Mesenchymal stem cell (in vitro differentiated cells and primary cell): ENCODE measurements at regions not wholly inside any gene's neighbourhood (a gene's known extent, or its start where the extent isn't known, plus 50 kb on each side); places are given as distances from the start of the nearest gene placed in this dataset.
"Not testable (repeated sequence)": the region's sequence is repeated elsewhere in the genome, so short reads cannot be mapped to it uniquely, and the experiment has no call there.

Experiments used
- DNase-seq: peaks from one replicate; pipeline ENCODE4 v3.0.0-alpha.2; 2013
- H2AFZ ChIP-seq: one replicate; pipeline ENCODE4 v1.6.1; 2013; ENCODE audit warnings: low read depth, mild to moderate bottlenecking, control low read depth, inconsistent platforms, low read length, moderate library complexity
- H2AK5ac ChIP-seq: 2 replicates; pipeline ENCODE4 v1.6.1; 2013; ENCODE audit warnings: low read length, moderate library complexity, mild to moderate bottlenecking, inconsistent platforms; ENCODE audit not compliant: severe bottlenecking
- H2BK120ac ChIP-seq: one replicate; pipeline ENCODE4 v1.6.1; 2013; ENCODE audit warnings: low read depth, mild to moderate bottlenecking, inconsistent platforms, low read length, moderate library complexity
- H2BK12ac ChIP-seq, 2 experiments: one replicate each; pipeline ENCODE4 v1.6.1; 2013; ENCODE audit warnings: inconsistent platforms in 2 of 2, low read length in 2 of 2, mild to moderate bottlenecking in 2 of 2, moderate library complexity in 2 of 2, control low read depth in 1 of 2
- H2BK15ac ChIP-seq: one replicate; pipeline ENCODE4 v1.6.1; 2013; ENCODE audit warnings: mild to moderate bottlenecking, low read depth, inconsistent platforms; ENCODE audit not compliant: poor library complexity, severe bottlenecking
- H2BK5ac ChIP-seq: 2 replicates; pipeline ENCODE4 v1.6.1; 2013; ENCODE audit warnings: low read depth, mild to moderate bottlenecking, low read length, control low read depth, inconsistent platforms; ENCODE audit not compliant: poor library complexity, severe bottlenecking
- H3K14ac ChIP-seq, 2 experiments: one replicate each; pipeline ENCODE4 v1.6.1; 2013; ENCODE audit warnings: inconsistent platforms in 2 of 2, low read length in 2 of 2, control low read depth in 1 of 2, mild to moderate bottlenecking in 1 of 2, moderate library complexity in 1 of 2
- H3K18ac ChIP-seq, 2 experiments: one replicate each; pipeline ENCODE4 v1.6.1; 2013; ENCODE audit warnings: inconsistent platforms in 2 of 2, low read length in 2 of 2, control low read depth in 1 of 2, low read depth in 1 of 2, mild to moderate bottlenecking in 1 of 2
- H3K23ac ChIP-seq, 2 experiments: one replicate each; pipeline ENCODE4 v1.6.1; 2013; ENCODE audit warnings: inconsistent platforms in 2 of 2, low read length in 2 of 2, mild to moderate bottlenecking in 2 of 2, moderate library complexity in 2 of 2, control low read depth in 1 of 2
- H3K27ac ChIP-seq: 2 replicates; pipeline ENCODE4 v1.5.1; 2013; ENCODE audit warnings: mild to moderate bottlenecking, moderate library complexity, low read length, control low read depth, inconsistent platforms; ENCODE audit not compliant: poor library complexity, severe bottlenecking
- H3K27me3 ChIP-seq, 2 experiments: 2 replicates each; pipeline versions ENCODE4 v1.6.1 to v1.7.0; 2013; ENCODE audit warnings: low read length in 2 of 2, mild to moderate bottlenecking in 2 of 2, moderate library complexity in 2 of 2, control low read depth in 1 of 2, inconsistent platforms in 1 of 2; ENCODE audit not compliant: control insufficient read depth in 1 of 2, insufficient read depth in 1 of 2
- H3K36me3 ChIP-seq, 2 experiments: 2 replicates each; pipeline versions ENCODE4 v1.6.1 to v1.7.0; 2013; ENCODE audit warnings: low read length in 2 of 2, control low read depth in 1 of 2, inconsistent platforms in 1 of 2, low read depth in 1 of 2, mild to moderate bottlenecking in 1 of 2; ENCODE audit not compliant: insufficient read depth in 2 of 2, control insufficient read depth in 1 of 2
- H3K4ac ChIP-seq, 2 experiments: one replicate each; pipeline ENCODE4 v1.6.1; 2013; ENCODE audit warnings: inconsistent platforms in 2 of 2, low read length in 2 of 2, mild to moderate bottlenecking in 2 of 2, moderate library complexity in 2 of 2, control low read depth in 1 of 2, low read depth in 1 of 2
- H3K4me1 ChIP-seq: 2 replicates; pipeline ENCODE4 v1.6.1; 2013; ENCODE audit warnings: low read depth, low read length, control low read depth; ENCODE audit not compliant: control insufficient read depth, insufficient read depth
- H3K4me2 ChIP-seq: 2 replicates; pipeline ENCODE4 v1.6.1; 2013; ENCODE audit warnings: low read length, mild to moderate bottlenecking, inconsistent platforms; ENCODE audit not compliant: poor library complexity, severe bottlenecking
- H3K4me3 ChIP-seq, 2 experiments: 2 replicates each; pipeline versions ENCODE4 v1.5.1 to v1.7.0; 2013; ENCODE audit warnings: low read length in 2 of 2, mild to moderate bottlenecking in 2 of 2, control low read depth in 1 of 2, low read depth in 1 of 2; ENCODE audit not compliant: insufficient read depth in 1 of 2
- H3K79me1 ChIP-seq: replicated peaks from 2 replicates; pipeline ENCODE4 v1.6.1; 2013; ENCODE audit warnings: mild to moderate bottlenecking, control low read depth, low read length, inconsistent platforms; ENCODE audit not compliant: poor library complexity, severe bottlenecking
- H3K9ac ChIP-seq: 2 replicates; pipeline ENCODE4 v1.7.0; 2013; ENCODE audit warnings: mild to moderate bottlenecking, low read length, moderate library complexity
- H3K9me3 ChIP-seq: 2 replicates; pipeline ENCODE4 v1.7.0; 2013; ENCODE audit warnings: mild to moderate bottlenecking, low read length; ENCODE audit not compliant: control insufficient read depth
- H4K8ac ChIP-seq: one replicate; pipeline ENCODE4 v1.6.1; 2013; ENCODE audit warnings: inconsistent platforms, mild to moderate bottlenecking, low read length, moderate library complexity
- H4K91ac ChIP-seq: one replicate; pipeline ENCODE4 v1.6.1; 2013; ENCODE audit warnings: mild to moderate bottlenecking, low read length, inconsistent platforms
- WGBS: methylation state at CpG from one replicate; pipeline ENCODE4 v1.1.7; 2013; ENCODE audit warnings: mixed read lengths; 5-methylcytosine and 5-hydroxymethylcytosine counted together

DNA sequence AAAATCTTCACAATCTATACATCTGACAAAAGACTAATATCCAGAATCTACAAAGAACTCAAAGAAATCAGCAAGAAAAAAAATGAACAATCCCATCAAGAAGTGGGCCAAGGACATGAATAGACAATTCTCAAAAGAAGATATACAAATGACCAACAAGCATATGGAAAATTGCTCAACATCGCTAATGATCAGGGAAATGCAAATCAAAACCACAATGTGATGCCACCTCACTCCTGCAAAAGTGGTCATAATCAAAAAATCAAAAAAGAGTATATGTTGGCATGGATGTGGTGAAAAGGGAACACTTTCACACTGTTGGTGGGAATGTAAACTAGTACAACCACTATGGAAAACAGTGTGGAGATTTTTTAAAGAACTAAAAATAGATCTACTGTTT is 58.3 kb upstream of the HBS1L start:
- H3K4ac ChIP-seq, H2BK5ac ChIP-seq, H3K23ac ChIP-seq, H3K4me1 ChIP-seq, H3K9ac ChIP-seq, H3K4me3 ChIP-seq, H3K79me1 ChIP-seq, H3K14ac ChIP-seq, H3K27ac ChIP-seq, H4K91ac ChIP-seq, H3K27me3 ChIP-seq, H4K8ac ChIP-seq, DNase-seq, H2AK5ac ChIP-seq, H2BK15ac ChIP-seq, H3K4me2 ChIP-seq, H3K36me3 ChIP-seq, H2AFZ ChIP-seq, H2BK12ac ChIP-seq, H3K9me3 ChIP-seq, H3K18ac ChIP-seq, H2BK120ac ChIP-seq: not testable (repeated sequence)
- WGBS = 100% methylated on average over 1 of the region's 1 CpG

DNA sequence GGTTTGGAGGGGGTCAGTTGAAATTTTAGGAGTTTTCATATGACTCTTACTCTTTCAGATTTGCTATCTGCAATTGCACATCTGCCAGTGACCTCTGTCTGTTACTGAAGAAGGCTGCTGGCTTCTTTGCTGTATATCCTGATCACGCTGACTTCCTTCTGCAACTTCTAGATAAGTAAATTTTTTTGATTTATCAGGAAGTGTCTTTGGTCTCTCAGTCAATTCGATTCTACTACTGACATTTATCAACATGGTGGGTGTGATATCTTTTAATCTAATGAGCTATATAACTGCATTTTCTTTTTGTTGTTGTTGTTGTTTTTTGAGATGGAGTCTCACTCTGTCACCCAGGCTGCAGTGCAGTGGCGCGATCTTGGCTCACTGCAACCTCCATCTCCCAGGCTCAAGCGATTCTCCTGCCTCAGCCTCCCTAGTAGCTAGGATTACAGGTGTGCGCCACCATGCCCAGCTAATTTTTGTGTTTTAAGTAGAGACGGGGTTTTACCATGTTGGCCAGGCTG is 55.7 kb upstream of the HBS1L start:
- not testable (repeated sequence) for DNase-seq, H2BK15ac ChIP-seq, H3K4me1 ChIP-seq, H2BK120ac ChIP-seq, H4K8ac ChIP-seq, H2BK5ac ChIP-seq, H3K4me2 ChIP-seq, H3K9ac ChIP-seq, H3K23ac ChIP-seq, H2BK12ac ChIP-seq, H2AFZ ChIP-seq, H3K27ac ChIP-seq, H3K4me3 ChIP-seq, H4K91ac ChIP-seq, H3K14ac ChIP-seq, H2AK5ac ChIP-seq, H3K79me1 ChIP-seq, H3K9me3 ChIP-seq, H3K36me3 ChIP-seq, H3K18ac ChIP-seq, H3K4ac ChIP-seq
- peaks cover 0 to 12% of the 10 kb centered on the region in 2 experiments for H3K27me3 ChIP-seq
- 95% methylated on average over 6 of the region's 7 CpGs for WGBS

DNA sequence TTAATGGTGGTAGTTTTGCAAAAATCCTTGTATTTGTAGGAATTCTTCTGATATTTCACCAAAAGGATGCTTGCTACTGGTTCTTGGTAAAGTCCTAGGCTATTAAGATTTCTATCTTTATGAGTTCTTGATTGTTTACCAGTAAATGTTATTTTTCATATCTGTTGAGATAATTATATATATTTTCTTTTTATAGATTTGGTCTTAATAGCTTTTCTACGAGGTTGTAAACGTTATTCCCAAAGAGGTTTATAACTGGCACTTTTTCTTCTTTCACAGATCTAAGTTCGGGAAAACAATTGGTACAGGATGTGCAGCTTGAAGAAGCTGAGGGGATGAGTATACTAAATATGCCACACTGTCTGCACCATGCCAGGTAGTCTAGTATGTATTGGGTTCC is 55.1 kb upstream of the HBS1L start:
- Histone ChIP-seq H3K4ac (no peak overlapping the region), H4K91ac (no peak overlapping the region), H3K27me3 (peaks cover 0 to 12% of the 10 kb centered on the region in 2 experiments), H3K4me2 (no peak overlapping the region), H3K27ac (no peak overlapping the region), H3K79me1 (no peaks in the 10 kb centered on the region), H2AK5ac (no peak overlapping the region), H3K36me3 (no peaks in the 10 kb centered on the region), H4K8ac (no peak overlapping the region), H2AFZ (no peak overlapping the region), H3K4me1 (no peaks in the 10 kb centered on the region), H2BK15ac (no peak overlapping the region), H2BK120ac (no peak overlapping the region), H3K18ac (no peak overlapping the region), H2BK5ac (no peak overlapping the region), H3K14ac (no peak overlapping the region), H3K9ac (no peak overlapping the region), H3K23ac (no peak overlapping the region), H2BK12ac (no peak overlapping the region), H3K4me3 (no peak overlapping the region), H3K9me3 (no peaks in the 10 kb centered on the region)
- DNase-seq = no peak
- WGBS = 96% methylated on average over 3 of the region's 3 CpGs

DNA sequence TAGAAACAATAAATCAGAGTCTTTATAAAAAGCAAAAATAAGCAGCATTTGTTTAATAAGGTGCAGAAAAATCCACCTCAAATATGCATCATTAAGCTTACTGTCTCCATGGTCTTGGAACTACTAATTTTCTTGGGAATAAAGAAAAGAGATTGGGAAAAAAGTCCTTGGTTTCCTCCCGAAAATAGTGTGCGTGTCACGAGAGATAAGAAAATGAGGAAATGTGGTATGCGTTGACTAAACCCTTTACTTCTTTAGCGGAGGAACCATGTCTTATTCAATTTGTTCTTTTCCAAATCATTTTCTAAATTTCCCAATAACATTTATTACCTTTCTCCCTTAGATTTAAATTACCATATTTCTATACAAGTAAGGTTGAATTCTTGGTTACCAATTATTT is 54.1 kb upstream of the HBS1L start:
- Histone ChIP-seq H3K4me2 (no peak overlapping the region), H2BK120ac (no peak overlapping the region), H3K4ac (no peak overlapping the region), H3K27me3 (peaks cover 0 to 12% of the 10 kb centered on the region in 2 experiments), H4K8ac (no peak overlapping the region), H3K4me1 (no peaks in the 10 kb centered on the region), H3K14ac (no peak overlapping the region), H3K79me1 (no peaks in the 10 kb centered on the region), H4K91ac (no peak overlapping the region), H3K18ac (no peak overlapping the region), H3K9ac (no peak overlapping the region), H3K9me3 (no peaks in the 10 kb centered on the region), H2BK12ac (no peak overlapping the region), H2BK15ac (no peak overlapping the region), H3K4me3 (no peak overlapping the region), H3K27ac (no peak overlapping the region), H2BK5ac (no peak overlapping the region), H2AFZ (no peak overlapping the region), H3K23ac (no peak overlapping the region), H3K36me3 (no peaks in the 10 kb centered on the region), H2AK5ac (no peak overlapping the region)
- no peak for DNase-seq
- WGBS = 89% methylated on average over 3 of the region's 5 CpGs
